Karpas-422 (cell line): ENCODE measurements at regions not wholly inside any gene's neighbourhood (a gene's known extent, or its start where the extent isn't known, plus 50 kb on each side); places are given as distances from the start of the nearest gene placed in this dataset.

Experiments
- DNase-seq: peaks from one replicate; pipeline ENCODE4 v3.0.0-alpha.2; 2015
- H2AFZ ChIP-seq: fragments of 200-600 bp; sonication (generic); 2 replicates; pipeline ENCODE4 v1.6.1; 2014; ENCODE audit warnings: antibody characterized with exemption, low read length, mixed read lengths
- H3K27ac ChIP-seq: fragments of 200-600 bp; sonication (generic); 2 replicates; pipeline ENCODE4 v1.5.1; 2014; ENCODE audit warnings: mild to moderate bottlenecking, low read length, moderate library complexity
- H3K27me3 ChIP-seq: fragments of 200-600 bp; sonication (generic); 2 replicates; pipeline ENCODE4 v1.6.1; 2014; ENCODE audit warnings: low read length, mixed read lengths
- H3K36me3 ChIP-seq: fragments of 200-600 bp; sonication (generic); 2 replicates; pipeline ENCODE4 v1.6.1; 2014; ENCODE audit warnings: low read length, mixed read lengths; ENCODE audit not compliant: insufficient read depth
- H3K4me1 ChIP-seq: fragments of 200-600 bp; sonication (generic); 2 replicates; pipeline ENCODE4 v1.6.1; 2014; ENCODE audit warnings: mild to moderate bottlenecking, low read length, mixed read lengths
- H3K4me2 ChIP-seq: fragments of 200-600 bp; sonication (generic); 2 replicates; pipeline ENCODE4 v1.6.1; 2014; ENCODE audit warnings: low read length, low read depth, mild to moderate bottlenecking; ENCODE audit not compliant: poor library complexity, severe bottlenecking
- H3K4me3 ChIP-seq: fragments of 200-600 bp; sonication (generic); 2 replicates; pipeline ENCODE4 v1.5.1; 2014; ENCODE audit warnings: mild to moderate bottlenecking, antibody characterized with exemption, low read length, mixed read lengths
- H3K79me2 ChIP-seq: fragments of 200-600 bp; sonication (generic); 2 replicates; pipeline ENCODE4 v1.6.1; 2014; ENCODE audit warnings: mild to moderate bottlenecking, low read length, mixed read lengths
- H3K9ac ChIP-seq: fragments of 200-600 bp; sonication (generic); 2 replicates; pipeline ENCODE4 v1.6.0; 2014; ENCODE audit warnings: low read length
- H3K9me2 ChIP-seq: fragments of 200-600 bp; sonication (generic), shearing (Covaris generic); replicated peaks from 2 replicates; pipeline ENCODE4 v1.6.0; 2014; ENCODE audit warnings: mild to moderate bottlenecking, low read length, moderate library complexity; ENCODE audit not compliant: insufficient read depth
- H3K9me3 ChIP-seq: fragments of 300-700, 200-600 bp; sonication (generic); 2 replicates; pipeline ENCODE4 v1.6.1; 2014; ENCODE audit warnings: low read length, mixed read lengths
- H4K20me1 ChIP-seq: fragments of 200-600 bp; sonication (generic); 2 replicates; pipeline ENCODE4 v1.6.1; 2014; ENCODE audit warnings: mild to moderate bottlenecking, antibody characterized with exemption, low read length, low read depth; ENCODE audit not compliant: insufficient read depth

GRCh38 chr11:103649401-103649895 is 387.0 kb upstream of the DDI1 start:
- Histone ChIP-seq H3K9me2 (no peaks in the 10 kb centered on the region), H4K20me1 (no peaks in the 10 kb centered on the region), H3K27ac (no peak overlapping the region), H3K4me1 (peaks cover 19% of the 10 kb centered on the region), H3K9ac (no peak overlapping the region), H3K79me2 (no peaks in the 10 kb centered on the region), H3K4me2 (no peak overlapping the region), H2AFZ (no peak overlapping the region), H3K36me3 (no peaks in the 10 kb centered on the region), H3K9me3 (peaks cover 11% of the 10 kb centered on the region), H3K27me3 (no peaks in the 10 kb centered on the region), H3K4me3 (no peak overlapping the region)
- no peak for DNase-seq

DNA sequence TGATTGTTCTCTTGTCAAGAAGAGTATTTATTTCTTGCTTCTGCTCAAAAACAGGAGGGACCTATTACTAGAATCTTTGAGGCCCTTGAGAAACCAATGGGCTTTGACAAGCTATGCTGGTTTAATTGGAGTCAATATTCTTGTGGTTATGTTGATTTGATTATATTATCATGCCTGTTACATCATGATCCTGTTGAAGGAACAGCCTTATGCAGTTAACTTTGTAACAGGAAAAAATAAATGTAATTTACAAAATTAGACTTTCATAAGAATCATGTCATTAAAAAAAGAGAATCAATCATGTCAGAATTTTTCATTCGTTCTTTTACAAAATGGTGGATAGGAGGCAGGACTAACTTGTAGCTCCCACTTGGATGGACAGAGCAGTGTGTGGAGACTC is 386.1 kb upstream of the DDI1 start:
- Histone ChIP-seq H3K9me3 (peaks cover 11% of the 10 kb centered on the region), H3K36me3 (no peaks in the 10 kb centered on the region), H4K20me1 (no peaks in the 10 kb centered on the region), H3K9me2 (no peaks in the 10 kb centered on the region), H3K4me2 (no peak overlapping the region), H3K27ac (no peak overlapping the region), H3K4me1 (peaks cover 19% of the 10 kb centered on the region), H3K4me3 (no peak overlapping the region), H3K27me3 (no peaks in the 10 kb centered on the region), H2AFZ (no peak overlapping the region), H3K9ac (no peak overlapping the region), H3K79me2 (no peaks in the 10 kb centered on the region)
- no peak for DNase-seq

- peaks cover 19% of the 10 kb centered on the region for H3K4me1 ChIP-seq
- H3K9me2 ChIP-seq: no peaks in the 10 kb centered on the region
- no peak overlapping the region for H2AFZ ChIP-seq
- no peaks in the 10 kb centered on the region for H4K20me1 ChIP-seq
- H3K9me3 ChIP-seq: peaks cover 11% of the 10 kb centered on the region
- DNase-seq: no peak
- H3K27me3 ChIP-seq: no peaks in the 10 kb centered on the region
- H3K4me3 ChIP-seq: no peak overlapping the region
- H3K4me2 ChIP-seq: no peak overlapping the region
- no peaks in the 10 kb centered on the region for H3K79me2 ChIP-seq
- no peak overlapping the region for H3K27ac ChIP-seq
- no peak overlapping the region for H3K9ac ChIP-seq
- H3K36me3 ChIP-seq: no peaks in the 10 kb centered on the region
These were observed 385.0 kb upstream of the DDI1 start for GRCh38 chr11:103651341-103651998.

GRCh38 chr11:103652013-103652412 is 384.4 kb upstream of the DDI1 start:
- peaks cover 11% of the 10 kb centered on the region for H3K9me3 ChIP-seq
- no peaks in the 10 kb centered on the region for H4K20me1 ChIP-seq
- H3K27me3 ChIP-seq: no peaks in the 10 kb centered on the region
- DNase-seq: no peak
- H3K36me3 ChIP-seq: no peaks in the 10 kb centered on the region
- H3K27ac ChIP-seq: no peak overlapping the region
- H3K4me2 ChIP-seq: no peak overlapping the region
- no peak overlapping the region for H3K4me3 ChIP-seq
- no peaks in the 10 kb centered on the region for H3K79me2 ChIP-seq
- no peak overlapping the region for H3K9ac ChIP-seq
- no peaks in the 10 kb centered on the region for H3K9me2 ChIP-seq
- peaks cover 19% of the 10 kb centered on the region for H3K4me1 ChIP-seq
- H2AFZ ChIP-seq: no peak overlapping the region

DNA sequence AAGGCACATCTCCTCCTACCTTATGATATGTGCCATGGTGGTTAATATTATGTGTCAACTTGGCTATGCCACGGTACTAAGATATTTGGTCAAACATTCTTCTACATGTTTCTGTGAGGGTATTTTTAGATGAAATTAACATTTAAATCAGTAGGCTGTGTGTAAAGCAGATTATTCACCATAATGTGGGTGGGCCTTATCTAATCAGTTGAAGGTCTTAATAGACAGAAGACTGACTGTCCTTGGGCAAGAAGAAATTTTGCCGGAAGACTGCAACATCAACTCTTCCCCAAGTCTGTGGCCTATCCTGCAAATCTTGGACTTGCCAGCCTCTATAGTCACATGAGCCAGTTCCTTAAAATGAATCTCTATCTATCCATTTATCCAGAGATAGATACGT is 380.1 kb upstream of the DDI1 start:
- peaks cover 11% of the 10 kb centered on the region for H3K9me3 ChIP-seq
- H3K4me2 ChIP-seq: no peak overlapping the region
- peaks cover 23% of the 10 kb centered on the region for H3K4me1 ChIP-seq
- H3K79me2 ChIP-seq: no peaks in the 10 kb centered on the region
- no peak overlapping the region for H3K9ac ChIP-seq
- no peak for DNase-seq
- H3K4me3 ChIP-seq: no peak overlapping the region
- no peaks in the 10 kb centered on the region for H3K27me3 ChIP-seq
- no peak overlapping the region for H3K27ac ChIP-seq
- no peaks in the 10 kb centered on the region for H4K20me1 ChIP-seq
- H3K9me2 ChIP-seq: no peaks in the 10 kb centered on the region
- H3K36me3 ChIP-seq: no peaks in the 10 kb centered on the region
- no peak overlapping the region for H2AFZ ChIP-seq

DNA sequence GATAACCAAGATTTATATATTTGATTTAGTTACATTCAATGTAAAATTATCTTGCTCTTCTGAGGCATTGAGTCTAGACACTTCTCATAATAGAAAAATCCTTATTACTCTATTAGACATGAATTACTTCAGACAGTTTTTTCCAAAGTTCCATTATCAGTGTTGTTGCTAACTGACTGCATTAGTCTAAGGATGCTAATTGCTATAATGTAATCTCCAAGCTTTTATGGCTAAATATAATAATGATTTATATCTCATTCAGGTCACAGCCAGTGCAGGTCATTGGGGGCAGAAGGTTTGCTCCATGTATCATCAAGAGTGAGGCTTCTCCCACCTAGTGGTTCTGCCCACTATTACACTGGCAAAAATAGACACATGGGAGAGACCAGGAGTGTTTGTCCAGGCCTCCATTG is 377.2 kb upstream of the DDI1 start:
- H3K4me2 ChIP-seq: peak overlapping the region; percentile 33
- peak; percentile 66 for DNase-seq

DNA sequence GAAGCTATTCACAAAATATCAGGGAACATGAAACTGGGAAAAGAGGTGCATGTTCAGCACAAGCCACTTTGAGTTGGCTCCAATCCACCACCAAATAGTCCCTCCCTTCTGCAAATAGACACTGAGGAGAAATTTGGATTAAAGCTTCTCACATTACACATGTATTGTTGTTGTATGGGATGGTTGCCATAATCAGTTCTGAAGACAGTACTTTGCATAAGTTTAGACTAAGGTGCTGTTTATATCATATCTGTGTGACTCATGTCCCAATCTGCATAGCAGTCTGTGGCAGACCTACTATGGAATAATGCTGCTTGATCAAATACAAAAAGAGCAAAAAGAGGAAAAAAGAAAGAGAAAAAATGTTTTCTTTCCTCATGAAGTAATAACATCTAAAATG is 376.7 kb upstream of the DDI1 start:
- H2AFZ ChIP-seq: peak overlapping the region; percentile 2; the same call in 1 of the 2 replicates
- H3K4me1 ChIP-seq: peaks cover 41% of the 10 kb centered on the region
- H3K9ac ChIP-seq: no peak overlapping the region
- no peaks in the 10 kb centered on the region for H3K27me3 ChIP-seq
- no peaks in the 10 kb centered on the region for H3K9me3 ChIP-seq
- H3K27ac ChIP-seq: no peak overlapping the region
- no peaks in the 10 kb centered on the region for H3K79me2 ChIP-seq
- no peak overlapping the region for H3K4me3 ChIP-seq
- H3K4me2 ChIP-seq: no peak overlapping the region
- DNase-seq: no peak
- H3K36me3 ChIP-seq: no peaks in the 10 kb centered on the region
- no peaks in the 10 kb centered on the region for H4K20me1 ChIP-seq
- H3K9me2 ChIP-seq: no peaks in the 10 kb centered on the region

More for the DNA sequence above, 377.2 kb upstream of the DDI1 start:
- H3K4me3 ChIP-seq: no peak overlapping the region; the same call in 1 of the 2 replicates
- H3K9me3 ChIP-seq: no peaks in the 10 kb centered on the region
- peaks cover 41% of the 10 kb centered on the region for H3K4me1 ChIP-seq
- H4K20me1 ChIP-seq: no peaks in the 10 kb centered on the region
- no peak overlapping the region for H3K9ac ChIP-seq
- H3K36me3 ChIP-seq: no peaks in the 10 kb centered on the region
- no peaks in the 10 kb centered on the region for H3K79me2 ChIP-seq
- no peaks in the 10 kb centered on the region for H3K9me2 ChIP-seq
- no peaks in the 10 kb centered on the region for H3K27me3 ChIP-seq
- H2AFZ ChIP-seq: no peak overlapping the region
- no peak overlapping the region for H3K27ac ChIP-seq

DNA sequence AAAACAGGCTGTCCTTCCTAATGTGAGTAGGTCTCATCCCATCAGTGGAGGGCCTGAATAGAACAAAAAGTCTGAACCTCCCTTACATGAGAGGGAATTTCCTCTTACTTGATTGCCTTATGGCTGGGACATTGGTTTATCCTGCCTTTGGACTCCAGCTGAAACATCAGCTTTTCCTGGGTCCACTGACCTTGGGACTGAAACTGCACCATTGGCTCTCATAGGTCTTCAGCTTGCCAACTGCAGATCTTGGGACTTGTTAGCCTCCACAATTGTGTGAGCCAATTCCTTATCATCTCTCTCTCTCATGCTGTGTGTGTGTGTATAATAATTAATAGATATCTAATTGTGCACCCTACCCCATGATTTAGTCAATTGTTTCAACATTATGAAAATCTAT is 375.3 kb upstream of the DDI1 start:
- no peak overlapping the region for H3K4me2 ChIP-seq
- H3K4me1 ChIP-seq: peaks cover 41% of the 10 kb centered on the region
- H3K9me2 ChIP-seq: no peaks in the 10 kb centered on the region
- H4K20me1 ChIP-seq: no peaks in the 10 kb centered on the region
- H3K27me3 ChIP-seq: no peaks in the 10 kb centered on the region
- no peak overlapping the region for H2AFZ ChIP-seq
- DNase-seq: no peak
- no peaks in the 10 kb centered on the region for H3K9me3 ChIP-seq
- H3K27ac ChIP-seq: no peak overlapping the region
- H3K4me3 ChIP-seq: no peak overlapping the region
- H3K9ac ChIP-seq: no peak overlapping the region
- H3K79me2 ChIP-seq: no peaks in the 10 kb centered on the region
- H3K36me3 ChIP-seq: no peaks in the 10 kb centered on the region
